Choroid plexus epithelial cell (primary cell): ENCODE measurements at regions not wholly inside any gene's neighbourhood (a gene's known extent, or its start where the extent isn't known, plus 50 kb on each side); places are given as distances from the start of the nearest gene placed in this dataset.

ENCODE experiments used
- DNase-seq: peaks from one replicate; pipeline ENCODE4 v3.0.0-alpha.2; 2010; ENCODE audit warnings: low read depth
- H3K4me3 ChIP-seq: 2 replicates; pipeline ENCODE4 v1.5.1; 2011; ENCODE audit warnings: low read depth, mild to moderate bottlenecking, control low read depth, low read length, moderate library complexity
- TF ChIP-seq, protein P1 (sequence below): conservative IDR thresholded peaks from 2 replicates; pipeline ENCODE4 v1.5.1; 2011; ENCODE audit warnings: low read depth, mild to moderate bottlenecking, control low read depth, inconsistent platforms, low read length, moderate library complexity

DNA sequence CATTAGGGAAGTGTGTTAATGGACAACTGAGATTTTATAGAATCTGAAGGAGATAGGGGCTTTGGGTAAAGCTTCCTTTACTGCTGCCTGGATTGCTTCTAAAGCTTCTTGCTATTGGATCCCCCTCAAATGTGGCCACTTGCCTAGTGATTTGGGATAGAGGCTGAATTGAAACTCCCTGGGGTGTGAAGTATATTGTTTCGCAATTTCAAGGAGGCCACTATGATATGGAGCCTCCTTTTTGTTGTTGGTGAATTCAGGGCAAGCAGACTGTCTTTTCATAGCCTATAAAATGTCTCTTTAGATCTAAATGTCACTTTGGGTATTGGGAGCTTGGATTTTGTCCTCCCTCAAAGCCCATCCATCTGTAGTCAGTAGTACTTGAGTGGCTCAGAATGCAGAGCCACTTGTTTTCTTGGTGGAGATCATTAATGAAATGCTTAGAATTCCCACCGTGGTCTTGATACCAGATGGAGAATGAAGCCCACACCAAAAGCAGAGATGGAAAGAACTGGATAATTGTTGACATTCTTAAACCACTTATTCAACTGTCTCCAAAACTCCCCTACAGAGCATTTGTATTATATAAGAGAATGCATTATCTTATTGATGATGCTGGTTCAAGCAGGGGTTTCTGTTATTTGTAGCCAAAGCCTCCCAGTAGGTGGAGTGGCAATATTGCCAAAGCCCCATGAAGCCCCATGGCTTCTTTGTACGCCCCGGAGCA, 144.3 kb upstream of the KCNE2 start:
- DNase-seq, result no peak
- TF ChIP-seq, protein P1, sequence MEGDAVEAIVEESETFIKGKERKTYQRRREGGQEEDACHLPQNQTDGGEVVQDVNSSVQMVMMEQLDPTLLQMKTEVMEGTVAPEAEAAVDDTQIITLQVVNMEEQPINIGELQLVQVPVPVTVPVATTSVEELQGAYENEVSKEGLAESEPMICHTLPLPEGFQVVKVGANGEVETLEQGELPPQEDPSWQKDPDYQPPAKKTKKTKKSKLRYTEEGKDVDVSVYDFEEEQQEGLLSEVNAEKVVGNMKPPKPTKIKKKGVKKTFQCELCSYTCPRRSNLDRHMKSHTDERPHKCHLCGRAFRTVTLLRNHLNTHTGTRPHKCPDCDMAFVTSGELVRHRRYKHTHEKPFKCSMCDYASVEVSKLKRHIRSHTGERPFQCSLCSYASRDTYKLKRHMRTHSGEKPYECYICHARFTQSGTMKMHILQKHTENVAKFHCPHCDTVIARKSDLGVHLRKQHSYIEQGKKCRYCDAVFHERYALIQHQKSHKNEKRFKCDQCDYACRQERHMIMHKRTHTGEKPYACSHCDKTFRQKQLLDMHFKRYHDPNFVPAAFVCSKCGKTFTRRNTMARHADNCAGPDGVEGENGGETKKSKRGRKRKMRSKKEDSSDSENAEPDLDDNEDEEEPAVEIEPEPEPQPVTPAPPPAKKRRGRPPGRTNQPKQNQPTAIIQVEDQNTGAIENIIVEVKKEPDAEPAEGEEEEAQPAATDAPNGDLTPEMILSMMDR, result no peak
- H3K4me3 ChIP-seq, result no peak overlapping the region

DNA sequence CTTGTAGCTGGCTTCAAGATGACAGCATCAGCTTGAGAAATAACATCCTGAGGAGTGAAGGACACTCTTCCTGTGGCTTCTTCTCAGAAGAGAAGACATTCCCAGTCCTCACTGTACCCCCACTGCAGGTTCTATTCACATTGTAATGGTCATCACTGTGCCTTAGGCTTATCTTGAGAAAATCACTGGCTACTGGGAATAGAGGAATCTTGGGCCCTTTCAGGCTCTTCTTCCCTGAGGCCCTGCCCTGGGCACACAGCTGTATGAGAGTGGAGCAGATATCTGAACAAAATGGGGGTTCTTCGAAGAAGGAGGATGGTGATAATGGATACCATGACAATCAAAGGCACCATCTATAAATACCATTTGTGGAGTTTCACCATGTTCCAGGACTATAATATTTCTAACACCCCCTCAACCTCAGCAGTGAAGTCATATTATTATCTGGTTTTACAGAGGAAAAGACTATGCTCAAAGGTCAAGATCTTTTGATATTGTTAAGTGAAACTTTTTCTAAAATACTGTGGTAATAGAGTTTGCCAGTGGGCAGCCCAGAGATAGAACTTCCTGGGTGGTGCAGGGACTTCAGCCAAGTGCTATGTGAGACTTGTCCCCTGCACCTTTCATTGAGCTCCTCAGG, 143.1 kb upstream of the KCNE2 start:
- TF ChIP-seq, protein P1, result no peak
- no peak overlapping the region for H3K4me3 ChIP-seq
- no peak for DNase-seq

DNA sequence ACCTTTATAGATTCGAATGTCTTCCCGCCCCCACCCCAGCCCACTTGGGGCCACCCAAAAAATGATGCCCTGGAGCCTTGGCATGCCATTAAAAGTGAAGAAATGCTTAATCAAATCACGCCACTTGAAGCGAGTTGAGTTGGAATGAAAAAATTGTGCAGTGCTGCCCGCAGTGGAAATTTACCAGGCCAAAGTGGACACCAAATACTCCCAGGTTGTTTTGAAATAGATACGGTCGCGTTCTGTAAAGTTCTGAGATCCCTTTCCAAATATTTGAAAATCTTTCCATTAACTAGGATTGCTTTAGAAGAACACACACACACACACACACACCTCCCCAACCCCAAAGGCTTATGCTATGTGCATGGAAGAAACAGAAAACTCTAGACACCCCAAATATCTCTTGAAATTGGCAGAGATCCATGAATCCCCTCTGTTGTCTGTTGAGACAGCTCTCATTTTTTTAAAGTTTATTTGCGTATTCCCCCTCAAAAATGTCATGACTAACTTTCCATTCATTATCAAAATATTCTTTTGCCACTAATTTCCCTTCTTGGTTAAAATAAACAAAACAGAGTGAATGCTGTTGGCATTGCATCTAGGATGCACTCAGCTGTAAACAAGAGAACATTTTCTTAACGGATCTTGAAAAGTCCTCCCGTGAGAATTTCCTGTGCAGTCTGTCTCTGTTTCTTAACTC, 142.3 kb upstream of the KCNE2 start:
- DNase-seq, result no peak
- TF ChIP-seq, protein P1, result no peak
- H3K4me3 ChIP-seq, result no peak overlapping the region

DNA sequence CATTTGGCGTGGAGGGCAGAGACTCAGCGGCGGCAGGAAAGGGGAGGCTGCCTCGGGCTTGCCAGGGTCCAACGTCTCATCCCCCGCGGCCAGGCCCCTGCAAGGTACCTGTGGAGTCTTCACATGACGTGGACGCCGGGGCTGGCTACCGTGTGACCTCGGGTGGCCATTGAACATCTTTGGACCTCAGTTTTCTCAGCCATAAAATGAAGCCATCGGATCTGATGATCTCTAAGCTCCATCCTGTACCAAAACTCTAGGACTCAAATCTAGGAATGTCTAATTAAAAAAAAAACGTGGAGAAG, 141.8 kb upstream of the KCNE2 start:
- TF ChIP-seq, protein P1, result no peak
- DNase-seq, result no peak
- no peak overlapping the region for H3K4me3 ChIP-seq

DNA sequence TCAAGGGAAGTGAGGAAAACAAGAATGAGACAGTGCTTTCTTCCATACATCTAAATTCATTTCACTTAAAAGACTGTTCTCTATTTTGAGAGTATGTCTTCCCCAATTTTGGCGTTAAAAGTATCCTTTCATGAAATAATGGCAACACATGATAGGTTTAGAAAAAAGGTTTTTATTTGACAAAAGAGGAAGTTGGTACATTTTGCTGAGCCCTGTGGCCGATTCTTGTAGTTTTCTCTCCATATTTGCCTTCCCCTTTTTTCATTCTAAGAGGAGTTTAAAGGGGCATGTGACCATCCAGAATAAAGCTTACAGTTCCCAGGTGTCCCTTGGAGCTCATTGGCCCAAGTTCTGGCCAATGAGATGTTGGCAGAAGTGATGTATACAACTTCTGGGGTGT, 140.4 kb upstream of the KCNE2 start:
- no peak overlapping the region for H3K4me3 ChIP-seq
- TF ChIP-seq, protein P1, result no peak
- DNase-seq, result no peak

DNA sequence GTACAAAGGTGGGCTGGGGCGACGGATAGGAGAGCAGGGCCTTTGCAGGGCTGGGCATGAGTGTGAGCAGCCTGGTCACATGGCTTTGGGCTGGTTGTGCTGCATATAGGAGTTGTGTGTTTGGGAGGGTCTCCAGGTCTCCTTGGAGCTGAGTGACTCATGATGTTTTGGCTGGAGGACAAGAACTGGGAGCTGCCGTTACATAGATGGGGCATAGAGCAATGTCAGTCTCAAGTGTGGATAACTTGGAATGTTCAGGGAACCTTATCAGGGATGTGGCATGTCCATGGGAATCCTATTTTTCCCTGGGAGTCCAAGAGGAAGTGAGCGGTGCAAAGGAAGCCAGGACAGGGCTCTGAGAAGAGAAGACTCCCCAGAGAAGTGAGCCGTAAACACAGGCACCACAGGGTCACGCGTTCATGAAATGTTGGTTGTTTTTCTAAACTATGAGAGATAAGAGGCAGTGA, 136.4 kb upstream of the KCNE2 start:
- no peak overlapping the region for H3K4me3 ChIP-seq
- DNase-seq, result peak; percentile 61
- TF ChIP-seq, protein P1, result no peak
